ENCODE measurements at regions not wholly inside any gene's neighbourhood (a gene's known extent, or its start where the extent isn't known, plus 50 kb on each side); places are given as distances from the start of the nearest gene placed in this dataset.
"Not testable (repeated sequence)": the region's sequence is repeated elsewhere in the genome, so short reads cannot be mapped to it uniquely, and the experiment has no call there.

GRCh38 chr4:75422998-75423397 lies 91.2 kb downstream of the RCHY1 start:
- no peak for DNase-seq

GRCh38 chr4:75412746-75413145 lies 101.5 kb downstream of the RCHY1 start:
- DNase-seq: no peak

- DNase-seq: no peak
These were observed 115.7 kb downstream of the RCHY1 start for GRCh38 chr4:75398501-75398900.

GRCh38 chr4:75391489-75392166 lies 122.6 kb downstream of the RCHY1 start:
- no peak for DNase-seq

- not testable (repeated sequence) for DNase-seq
These were observed 127.8 kb downstream of the RCHY1 start for GRCh38 chr4:75386426-75386825.

- no peak for DNase-seq
These were observed 129.1 kb downstream of the RCHY1 start for GRCh38 chr4:75385106-75385505.

- DNase-seq: no peak
These were observed 137.7 kb downstream of the RCHY1 start for GRCh38 chr4:75376543-75376942.

GRCh38 chr4:75371915-75372314 lies 142.3 kb downstream of the RCHY1 start:
- DNase-seq: no peak

- peak; percentile 3 for DNase-seq
These were observed 143.6 kb downstream of the RCHY1 start for GRCh38 chr4:75370576-75370975.

- DNase-seq: no peak
These were observed 168.8 kb downstream of the RCHY1 start for GRCh38 chr4:75345423-75345822.

GRCh38 chr4:75344915-75345314 lies 169.3 kb downstream of the RCHY1 start:
- DNase-seq: no peak

GRCh38 chr4:75343333-75343732 lies 170.9 kb downstream of the RCHY1 start:
- no peak for DNase-seq

GRCh38 chr4:75340561-75340960 lies 173.6 kb downstream of the RCHY1 start:
- peak; percentile 62 for DNase-seq

- no peak for DNase-seq
These were observed 175.8 kb downstream of the RCHY1 start for GRCh38 chr4:75338352-75338880.

GRCh38 chr4:75327804-75328512 lies 186.2 kb downstream of the RCHY1 start:
- DNase-seq: no peak

GRCh38 chr4:75325318-75325979 lies 188.8 kb downstream of the RCHY1 start:
- DNase-seq: no peak

GRCh38 chr4:75321484-75321883 lies 192.7 kb downstream of the RCHY1 start:
- no peak for DNase-seq

GRCh38 chr4:75317641-75318040 lies 196.6 kb downstream of the RCHY1 start:
- DNase-seq: not testable (repeated sequence)

- no peak for DNase-seq
These were observed 206.2 kb downstream of the RCHY1 start for GRCh38 chr4:75308049-75308448.

GRCh38 chr4:75306506-75306905 lies 207.7 kb downstream of the RCHY1 start:
- no peak for DNase-seq

GRCh38 chr4:75302648-75303047 lies 211.6 kb downstream of the RCHY1 start:
- DNase-seq: no peak

GRCh38 chr4:75289914-75290582 lies 224.2 kb downstream of the RCHY1 start:
- DNase-seq: peak; percentile 84
